HG02885 (cell line): ENCODE measurements at regions not wholly inside any gene's neighbourhood (a gene's known extent, or its start where the extent isn't known, plus 50 kb on each side); places are given as distances from the start of the nearest gene placed in this dataset.

Experiments used
- ATAC-seq: cut with Tn5 transposase; IDR thresholded peaks from one replicate; pipeline ENCODE4 v1.9.1; 2021; ENCODE audit warnings: mild to moderate bottlenecking; ENCODE audit not compliant: unreplicated experiment, poor library complexity

DNA sequence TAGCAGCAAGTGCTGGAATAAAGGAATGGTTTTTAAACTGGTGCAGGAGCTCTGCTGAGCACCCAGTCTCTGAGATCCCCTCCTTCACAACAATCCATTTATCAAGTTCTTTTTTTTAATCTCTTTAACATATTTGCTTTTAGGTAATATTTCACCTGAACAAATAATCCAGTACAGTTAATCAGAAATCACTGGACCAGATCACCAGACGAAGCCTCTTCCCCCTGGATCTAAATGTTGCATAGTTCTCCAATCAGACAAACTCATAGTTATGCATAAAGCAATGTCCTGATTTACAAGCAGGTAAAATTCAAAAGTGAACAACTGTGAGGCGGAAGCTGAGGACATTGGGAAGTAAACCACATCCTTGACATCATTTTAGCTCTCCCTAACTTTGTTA, 657.7 kb upstream of the RORB start:
- no peak for ATAC-seq

DNA sequence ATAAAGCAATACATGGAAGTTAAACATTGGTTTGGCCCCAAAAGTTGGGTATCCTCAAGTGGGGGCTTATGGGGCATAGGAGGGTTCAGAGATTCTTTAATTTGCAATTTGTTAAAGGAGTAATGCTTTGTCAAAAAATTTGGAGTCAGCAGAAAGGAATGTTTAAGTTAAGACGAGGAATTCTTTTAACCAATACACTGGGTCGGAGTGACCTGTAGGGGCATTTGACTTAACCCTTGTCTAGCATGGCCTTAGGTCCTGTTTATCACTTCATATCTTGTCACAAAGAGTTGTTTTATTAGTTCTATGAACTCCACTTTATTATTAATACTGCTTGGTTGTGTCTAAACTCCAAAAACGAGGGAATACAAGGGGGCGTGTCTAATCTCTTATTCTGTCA, 656.1 kb upstream of the RORB start:
- ATAC-seq = no peak

DNA sequence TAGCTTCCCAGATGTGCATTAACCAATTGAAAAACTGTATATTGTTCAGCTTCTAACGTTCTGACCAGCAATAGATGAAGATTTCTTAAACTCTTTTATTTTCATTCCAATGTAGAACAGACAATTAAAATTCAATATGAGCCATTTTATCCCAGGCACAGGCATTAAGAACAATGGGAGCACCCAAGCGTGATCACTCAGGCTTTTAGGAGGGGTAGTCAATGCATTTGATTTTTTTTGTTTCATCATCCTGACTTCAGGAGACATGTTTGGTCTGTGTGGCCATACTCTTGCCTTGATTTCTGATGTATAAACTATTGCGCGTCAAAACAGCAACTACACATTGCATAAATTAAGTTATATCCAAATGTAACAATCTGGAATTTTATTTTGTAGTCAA, 653.0 kb upstream of the RORB start:
- ATAC-seq = no peak

DNA sequence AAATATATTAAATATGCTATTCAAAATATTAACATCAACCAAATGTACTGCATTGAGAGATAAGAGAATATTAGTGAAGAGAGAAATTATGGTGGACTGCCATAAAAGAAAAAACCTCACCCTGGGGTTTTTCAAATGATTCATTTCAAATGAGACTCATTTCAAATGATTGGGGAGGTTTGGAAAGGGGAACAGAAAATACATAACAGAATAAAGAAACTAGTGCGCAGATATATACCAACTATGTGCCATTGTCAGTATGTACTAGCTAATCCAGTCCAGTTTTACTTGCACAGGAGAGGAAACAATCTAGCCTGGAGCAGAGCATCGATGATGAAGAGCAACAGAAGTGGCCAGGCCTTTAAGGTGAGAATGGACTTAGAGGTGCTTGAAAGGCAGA, 651.6 kb upstream of the RORB start:
- ATAC-seq = no peak

DNA sequence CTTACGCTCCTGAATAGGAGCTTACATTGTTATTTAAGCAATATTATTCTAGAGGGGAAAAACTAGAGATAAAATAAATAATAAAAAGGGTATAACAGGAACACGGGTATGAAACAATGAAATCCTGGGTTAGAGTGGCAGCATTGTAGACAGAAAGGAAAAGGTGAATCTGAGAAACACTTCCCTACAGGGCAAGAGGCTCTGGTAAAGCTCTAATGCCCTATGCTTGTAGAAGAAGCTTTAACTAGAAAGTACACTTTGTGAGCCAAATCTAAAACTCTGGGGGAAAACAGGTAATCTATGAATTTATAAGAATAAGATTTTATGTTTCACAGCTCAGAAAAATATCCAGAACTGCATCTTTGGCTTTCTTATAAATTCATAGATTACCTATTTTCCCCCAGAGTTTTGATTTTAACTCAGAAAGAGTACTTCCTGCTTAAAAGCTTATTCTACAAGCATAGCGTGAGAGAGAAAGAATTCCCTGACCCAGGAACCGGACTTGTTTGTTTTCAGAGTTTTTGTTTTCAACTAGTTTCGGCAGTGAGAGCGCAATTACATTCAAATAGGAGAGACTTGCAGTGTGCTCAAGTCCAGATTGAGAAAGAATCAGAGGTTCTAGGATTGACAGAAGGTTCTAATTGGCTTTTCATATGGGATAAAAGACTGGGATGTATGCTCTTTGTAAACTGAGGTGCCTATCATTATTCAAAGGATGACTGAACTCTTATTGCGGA, 651.0 kb upstream of the RORB start:
- ATAC-seq = no peak

DNA sequence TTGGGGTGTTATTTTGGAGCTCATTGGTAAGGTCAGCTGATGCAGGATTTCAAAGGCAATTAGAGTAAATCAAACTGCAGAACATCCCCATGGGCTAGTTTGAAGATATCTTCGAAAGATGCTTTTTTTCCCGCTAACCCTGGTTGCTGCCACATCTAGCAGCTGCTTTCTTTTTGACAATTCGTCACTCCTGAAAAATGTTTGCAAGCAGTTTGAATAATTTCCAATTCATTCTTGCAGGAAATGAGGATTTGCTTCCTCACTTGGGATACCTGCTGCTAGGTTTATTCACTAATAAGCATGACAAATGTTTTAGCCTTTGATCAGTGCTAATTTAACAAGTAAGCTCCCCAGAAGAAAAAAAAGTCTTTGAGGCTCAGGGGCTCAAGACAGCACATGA, 649.6 kb upstream of the RORB start:
- no peak for ATAC-seq

DNA sequence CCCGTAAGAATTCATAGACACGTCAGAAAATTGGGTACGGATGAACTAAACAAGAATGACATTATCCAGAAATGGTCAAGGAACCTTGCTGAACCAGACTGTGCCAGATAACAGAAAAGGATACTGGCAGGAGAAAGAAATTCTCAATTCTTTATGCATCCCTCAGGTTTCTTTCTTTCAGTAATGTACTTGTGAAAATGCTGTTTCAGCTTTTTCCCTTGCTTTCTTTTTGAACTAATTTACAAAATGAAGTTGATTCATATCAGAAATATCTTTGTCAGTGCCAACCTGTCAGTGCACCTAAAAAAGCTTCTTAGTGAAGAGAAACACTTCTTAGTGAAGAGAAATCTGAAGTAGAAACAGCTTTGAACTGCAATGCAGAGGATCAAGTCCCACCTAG, 643.6 kb upstream of the RORB start:
- ATAC-seq = no peak

DNA sequence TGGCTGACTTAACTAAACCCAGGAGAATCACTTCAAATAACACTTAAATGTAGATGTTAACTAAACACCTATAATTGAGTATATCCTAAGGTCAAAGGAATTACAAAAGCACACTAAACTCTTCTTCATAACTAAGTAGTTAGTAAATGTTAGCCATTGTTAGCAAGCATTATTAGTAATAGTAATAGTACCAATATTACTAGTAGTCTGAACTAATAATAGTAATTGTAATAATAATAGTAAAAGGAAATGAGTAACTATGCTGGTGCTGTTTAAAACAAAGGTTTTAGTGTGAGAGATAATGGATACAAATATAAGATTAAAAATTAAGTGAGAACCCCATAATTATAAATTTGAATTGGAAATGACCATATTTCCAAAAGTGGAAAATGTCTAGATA, 641.9 kb upstream of the RORB start:
- no peak for ATAC-seq

DNA sequence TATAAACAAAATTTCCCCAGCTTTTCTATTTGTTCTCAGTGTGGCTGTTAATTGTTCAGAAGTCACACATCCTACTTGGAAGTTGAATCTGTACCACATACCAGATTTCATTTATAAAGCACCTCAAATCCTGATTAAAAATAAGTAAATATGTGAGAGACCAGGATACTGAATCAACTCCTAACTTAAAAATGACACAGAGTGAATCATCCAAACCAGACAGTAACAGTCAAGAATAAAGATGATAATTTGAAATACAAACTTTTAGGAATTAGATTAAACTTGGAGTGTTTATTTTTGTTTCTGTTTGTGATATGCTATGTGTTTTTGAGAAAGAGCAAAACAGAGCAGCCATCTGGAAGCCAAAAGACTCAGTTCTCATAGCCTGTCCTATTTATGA, 633.2 kb upstream of the RORB start:
- ATAC-seq = no peak

DNA sequence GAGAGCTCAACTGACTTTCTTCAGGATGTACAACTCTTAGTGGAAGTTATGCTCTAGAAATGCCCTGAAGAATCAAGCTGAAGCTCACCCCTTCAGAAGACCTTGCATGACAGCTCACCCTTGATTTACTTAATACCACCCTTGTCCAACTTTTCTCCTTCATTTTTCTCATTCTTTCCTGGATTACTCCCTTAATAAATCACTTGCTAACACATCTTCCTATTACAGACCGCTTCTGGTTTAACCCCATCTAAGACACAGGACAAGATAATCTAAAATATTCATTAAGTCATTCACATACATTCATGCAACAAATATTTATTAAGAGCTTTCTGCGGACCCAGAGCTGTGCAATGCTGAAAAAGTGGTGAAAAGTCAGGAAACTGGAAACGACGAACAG, 630.7 kb upstream of the RORB start:
- ATAC-seq = no peak

DNA sequence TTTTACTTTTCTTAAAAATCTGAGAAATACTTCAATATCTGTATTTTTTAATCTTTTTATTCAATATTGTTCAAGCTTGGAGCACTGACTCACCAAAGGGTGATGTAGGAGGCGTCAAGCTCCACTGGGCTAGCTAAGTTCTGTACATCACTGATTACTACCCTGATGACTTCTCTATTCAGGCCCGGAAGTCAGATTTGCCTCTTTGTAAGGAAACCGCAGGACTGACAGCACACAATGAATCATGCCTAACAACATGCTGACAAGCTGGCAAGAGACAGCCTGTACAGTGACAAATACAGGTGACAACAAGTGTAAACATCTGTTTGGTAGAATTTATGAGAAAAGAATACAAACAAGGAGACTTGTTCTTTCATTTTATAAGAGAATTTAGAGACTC, 627.9 kb upstream of the RORB start:
- peak; percentile 99 for ATAC-seq

DNA sequence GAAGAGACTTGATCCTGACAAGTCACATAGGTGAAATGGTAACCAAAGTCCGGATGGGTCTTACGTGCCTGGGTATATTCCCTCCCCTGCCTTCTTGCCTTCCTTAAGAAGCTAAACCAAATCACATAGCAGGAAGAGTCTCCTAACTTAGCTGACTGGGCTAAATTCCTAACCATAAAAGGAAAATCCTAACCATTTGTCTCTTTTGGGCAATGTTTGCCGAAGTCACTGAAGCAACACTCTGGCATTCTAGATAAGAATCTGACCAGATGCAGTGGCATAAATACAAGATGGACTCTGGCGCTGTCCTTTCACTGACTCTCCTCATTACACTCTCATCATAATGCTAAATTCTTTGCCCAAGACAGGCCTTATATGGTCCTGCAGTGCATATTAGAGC, 625.5 kb upstream of the RORB start:
- no peak for ATAC-seq

DNA sequence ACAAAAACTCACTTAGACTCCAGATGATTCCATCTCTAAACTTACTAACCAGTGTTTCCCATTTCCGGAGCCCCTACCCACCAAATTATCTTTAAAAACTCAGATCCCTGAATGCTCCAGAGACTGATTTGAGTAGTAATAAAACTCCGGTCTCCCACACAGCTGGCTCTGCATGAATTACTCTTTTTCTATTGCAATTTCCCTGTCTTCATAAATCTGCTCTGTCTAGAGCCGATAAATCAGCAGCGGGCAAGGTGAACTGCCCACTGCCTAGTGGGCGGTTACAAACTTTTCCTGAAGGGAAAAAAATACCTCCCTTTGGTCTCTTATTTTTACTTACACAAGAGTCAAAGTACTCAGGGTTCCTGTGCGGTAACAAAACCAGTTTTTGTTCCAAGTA, 624.4 kb upstream of the RORB start:
- no peak for ATAC-seq

DNA sequence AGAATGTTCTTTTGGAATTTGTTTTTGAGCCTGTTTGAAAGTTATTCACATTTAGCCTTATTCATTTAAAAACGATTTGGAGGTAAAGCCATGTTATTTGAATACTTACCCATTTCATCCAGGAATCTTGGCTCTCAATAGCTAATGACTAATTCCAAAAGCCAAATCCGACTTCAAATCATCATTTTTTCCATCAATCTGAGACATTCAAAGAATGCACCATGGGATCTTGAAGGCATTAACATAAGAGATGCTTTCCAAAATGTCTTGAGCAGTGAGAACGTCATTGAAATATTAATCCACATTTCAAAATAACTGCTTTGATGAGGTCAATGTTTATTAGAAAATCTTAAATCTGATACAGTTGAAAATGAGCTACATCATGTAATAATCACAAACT, 617.0 kb upstream of the RORB start:
- ATAC-seq = no peak

DNA sequence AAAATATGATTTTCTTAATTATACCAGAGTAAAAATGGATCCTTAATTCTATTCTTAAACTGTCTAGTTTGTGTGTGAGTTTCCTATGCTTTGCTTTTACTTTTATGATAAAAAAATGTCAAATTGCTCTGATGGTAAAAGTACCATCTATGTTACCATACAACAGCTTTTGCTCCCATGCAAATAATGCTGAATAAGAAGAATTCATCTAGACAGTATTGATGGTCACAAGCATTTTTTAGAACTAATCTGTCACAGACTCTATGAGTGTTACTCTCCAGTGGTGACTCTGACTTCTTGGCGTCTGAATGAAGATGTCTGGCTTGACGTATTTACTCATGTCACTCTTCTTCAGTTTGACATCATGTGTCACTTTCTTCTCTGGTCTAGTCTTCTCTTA, 608.1 kb upstream of the RORB start:
- ATAC-seq = no peak

DNA sequence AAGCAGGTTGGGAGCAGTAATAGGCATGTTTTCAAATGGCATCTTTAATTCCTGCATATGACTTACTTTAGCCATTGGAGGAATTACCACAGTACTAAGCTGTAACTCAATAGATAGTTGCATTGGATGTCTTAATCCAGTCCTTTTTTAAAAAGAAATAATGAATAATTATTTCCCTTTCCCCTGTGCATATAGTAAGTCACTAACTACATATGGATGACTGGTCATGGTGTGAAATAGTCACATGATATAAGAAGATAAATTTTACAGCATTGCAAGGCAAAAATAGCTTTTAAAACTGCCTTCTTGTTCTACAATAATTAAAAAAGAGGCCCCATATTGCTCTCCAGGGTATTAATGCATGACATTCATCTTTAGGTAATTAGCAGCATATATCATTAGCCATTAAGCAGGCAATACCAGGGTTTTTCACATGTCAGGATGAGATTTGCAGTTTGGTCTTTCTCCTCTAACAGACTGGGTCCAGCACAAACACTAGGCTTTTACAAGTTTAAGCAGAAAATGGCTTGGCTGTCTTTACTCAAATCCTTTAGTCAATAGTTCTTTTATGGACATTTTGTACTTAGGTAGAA, 606.4 kb upstream of the RORB start:
- no peak for ATAC-seq

DNA sequence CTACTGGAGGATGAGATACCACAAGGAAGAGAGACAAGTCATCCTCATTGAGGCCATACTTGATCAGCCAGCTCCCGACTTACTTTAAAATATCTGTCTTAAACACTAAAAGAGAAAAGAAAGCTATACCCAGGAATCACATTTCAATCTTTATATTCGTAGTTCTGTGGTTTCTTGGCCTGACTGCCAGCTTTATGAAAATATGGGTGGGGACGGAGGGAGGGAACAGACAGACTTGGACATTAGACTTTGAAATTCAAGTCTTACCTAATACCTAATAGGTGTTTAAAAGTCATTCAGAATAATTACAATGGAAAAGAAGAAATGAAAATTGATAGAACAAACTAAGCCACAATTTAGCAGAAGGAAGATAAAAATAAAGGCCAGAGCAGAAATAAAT, 604.8 kb upstream of the RORB start:
- ATAC-seq = no peak

DNA sequence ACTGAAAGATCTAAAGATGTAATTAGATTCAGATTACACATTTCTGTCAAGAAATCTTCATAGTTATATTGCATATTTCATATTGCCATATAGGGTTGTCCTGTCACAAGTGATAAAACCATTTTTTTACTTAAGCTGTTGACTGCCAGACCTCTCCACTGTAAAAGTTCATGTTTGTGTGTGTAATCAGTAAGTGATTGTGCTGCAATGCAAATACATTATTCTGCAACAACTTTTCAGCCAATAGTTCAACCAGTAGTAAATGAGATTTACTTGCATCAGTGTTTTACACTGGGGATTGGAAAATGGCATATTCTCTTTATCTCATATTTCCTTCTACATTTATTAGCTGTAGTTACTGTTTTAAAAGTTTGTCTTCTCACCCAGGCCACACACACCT, 603.9 kb upstream of the RORB start:
- ATAC-seq = no peak

DNA sequence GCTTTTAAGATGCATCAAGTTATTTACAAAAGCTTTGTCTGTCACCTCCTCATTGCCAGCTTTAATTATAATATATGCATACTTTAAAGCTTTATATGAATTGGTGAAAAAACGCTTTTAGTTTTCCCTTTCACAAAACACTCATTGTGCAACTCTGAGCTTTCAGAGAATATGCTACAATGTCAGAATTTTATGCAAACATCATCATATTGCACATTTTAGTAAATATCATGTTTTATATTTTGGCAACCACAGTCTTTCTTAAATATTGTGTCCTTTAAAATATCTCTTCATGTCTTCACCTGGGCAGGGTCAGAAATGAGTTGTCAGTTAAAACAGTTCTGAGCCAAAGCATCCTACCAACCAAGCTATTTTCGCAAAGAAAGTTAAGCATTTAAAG, 601.1 kb upstream of the RORB start:
- no peak for ATAC-seq

DNA sequence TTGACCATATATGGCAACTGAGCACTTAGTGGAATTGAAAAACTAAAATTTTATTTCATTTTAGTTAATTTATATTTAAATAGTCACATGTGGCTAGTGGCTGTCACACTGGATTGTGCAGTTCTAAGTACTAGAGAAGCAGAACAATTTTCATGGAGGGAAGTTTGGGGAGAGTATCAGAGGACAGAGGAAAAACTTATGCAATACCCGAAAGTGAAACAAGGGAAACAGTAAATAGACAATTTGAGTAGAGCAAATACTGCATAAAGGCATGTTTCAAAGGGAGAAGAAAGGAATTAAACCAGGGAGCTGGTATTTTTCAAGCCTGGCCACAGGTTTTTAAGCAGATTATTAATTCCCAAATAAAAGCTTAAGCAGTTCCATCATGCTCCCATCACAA, 590.5 kb upstream of the RORB start:
- no peak for ATAC-seq

DNA sequence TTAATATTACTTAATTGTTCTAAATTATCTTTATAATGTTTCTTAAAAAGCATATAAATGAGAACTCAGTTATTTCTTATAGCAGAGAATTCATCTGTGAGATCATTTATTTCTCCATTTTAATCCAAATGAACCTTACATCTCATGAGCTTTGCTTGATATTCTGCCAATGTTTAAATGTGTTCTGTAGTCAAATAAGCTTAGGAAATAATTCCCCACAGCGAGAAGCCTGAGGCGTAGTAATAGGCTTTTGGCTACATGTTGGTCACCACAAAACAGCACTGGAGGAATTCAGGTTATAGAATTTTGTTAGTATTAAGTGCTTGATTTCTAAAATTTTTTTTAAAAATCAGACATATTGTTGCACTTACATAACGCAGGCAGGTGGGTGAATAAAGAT, 585.3 kb upstream of the RORB start:
- ATAC-seq = no peak

DNA sequence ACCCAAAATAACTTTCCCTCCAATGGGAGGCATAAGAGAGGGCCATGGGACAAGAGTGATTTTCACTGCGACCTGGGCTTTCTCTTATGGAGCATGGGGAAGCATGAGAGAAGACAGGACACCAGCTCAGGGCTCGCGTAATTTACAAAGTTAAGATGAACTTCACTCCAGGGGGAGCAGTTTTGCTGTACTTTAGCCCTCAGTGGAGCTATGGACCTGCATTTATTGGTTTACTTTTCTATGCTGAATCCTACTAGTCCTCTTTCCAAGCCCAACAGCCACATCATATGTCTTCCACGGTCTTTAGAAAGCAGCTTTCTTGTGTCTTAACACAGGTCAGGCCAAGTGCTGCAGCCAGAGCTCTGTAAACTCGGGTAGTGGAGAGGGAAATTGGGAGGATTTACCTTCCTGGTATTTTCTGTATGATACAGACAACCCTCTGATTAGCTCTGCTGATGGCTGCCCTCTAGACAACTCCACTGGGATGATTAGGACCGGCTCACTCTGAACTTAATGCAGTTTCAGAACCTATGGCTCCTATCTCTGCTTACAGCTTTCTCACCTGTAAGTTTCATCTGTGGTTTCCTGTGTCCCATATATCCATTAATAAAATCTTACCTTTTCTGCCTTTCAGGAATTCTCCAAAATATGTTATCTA, 581.0 kb upstream of the RORB start:
- no peak for ATAC-seq
